Upper lobe of right lung (tissue), 1 donor: ENCODE measurements at regions not wholly inside any gene's neighbourhood (a gene's known extent, or its start where the extent isn't known, plus 50 kb on each side); places are given as distances from the start of the nearest gene placed in this dataset.

ENCODE experiments used
- ATAC-seq: fragments of 200-7000 bp; cut with Tn5 transposase; one replicate; pipeline ENCODE4 v1.9.1; 2020; ENCODE audit warnings: mild to moderate bottlenecking, moderate library complexity
- DNase-seq: peaks from one replicate; pipeline ENCODE4 v3.0.0-alpha.2; 2020
- H3K27ac ChIP-seq: fragments of 200-600 bp; one replicate; pipeline ENCODE4 v1.8.0; 2022
- H3K27me3 ChIP-seq: fragments of 200-600 bp; one replicate; pipeline ENCODE4 v1.8.0; 2022; ENCODE audit warnings: mild to moderate bottlenecking
- H3K36me3 ChIP-seq: fragments of 200-600 bp; one replicate; pipeline ENCODE4 v1.8.0; 2022
- H3K4me1 ChIP-seq: fragments of 200-600 bp; one replicate; pipeline ENCODE4 v1.8.0; 2022
- H3K4me3 ChIP-seq: fragments of 200-600 bp; one replicate; pipeline ENCODE4 v1.8.0; 2022; ENCODE audit warnings: mild to moderate bottlenecking
- H3K9me3 ChIP-seq: fragments of 200-600 bp; one replicate; pipeline ENCODE4 v1.8.0; 2022
- intact Hi-C: fragments of 100-400 bp; cut with DNase I; formaldehyde crosslinking; loops from one replicate; pipeline ENCODE4 v1.11.0; 2022
- TF ChIP-seq, protein P1 (sequence below): fragments of 200-600 bp; IDR thresholded peaks from one replicate; pipeline ENCODE4 v1.8.0; 2022; ENCODE audit warnings: antibody characterized with exemption
- donor health status: DM: no; HTN: yes; CAD: no; lungs with severe emphysema.

DNA sequence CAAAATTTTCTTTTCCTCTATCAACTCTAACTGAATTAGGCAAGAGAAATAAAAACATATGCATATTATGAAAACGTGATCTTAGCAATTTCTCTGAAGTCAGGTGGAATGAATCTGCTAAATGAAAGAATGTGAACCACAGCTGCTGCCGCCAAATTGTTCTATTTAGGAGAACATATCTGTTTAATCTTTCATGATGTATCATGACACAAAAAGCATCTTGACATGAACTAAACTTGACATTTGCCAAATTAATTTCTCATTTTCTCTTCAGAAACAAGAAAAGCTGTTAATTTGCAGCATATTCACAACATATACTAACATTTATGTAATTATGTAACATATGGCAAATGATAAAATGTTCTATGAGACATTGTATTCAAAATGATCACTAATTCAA is 1237.9 kb downstream of the TECRL start:
- intact Hi-C loops: no loop called here
- Histone ChIP-seq H3K9me3 (no peaks in the 10 kb centered on the region), H3K27ac (no peak overlapping the region), H3K27me3 (no peaks in the 10 kb centered on the region), H3K36me3 (no peaks in the 10 kb centered on the region), H3K4me3 (no peak overlapping the region), H3K4me1 (no peaks in the 10 kb centered on the region)
- DNase-seq (no peak), ATAC-seq (no peak)
- TF ChIP-seq, protein P1, sequence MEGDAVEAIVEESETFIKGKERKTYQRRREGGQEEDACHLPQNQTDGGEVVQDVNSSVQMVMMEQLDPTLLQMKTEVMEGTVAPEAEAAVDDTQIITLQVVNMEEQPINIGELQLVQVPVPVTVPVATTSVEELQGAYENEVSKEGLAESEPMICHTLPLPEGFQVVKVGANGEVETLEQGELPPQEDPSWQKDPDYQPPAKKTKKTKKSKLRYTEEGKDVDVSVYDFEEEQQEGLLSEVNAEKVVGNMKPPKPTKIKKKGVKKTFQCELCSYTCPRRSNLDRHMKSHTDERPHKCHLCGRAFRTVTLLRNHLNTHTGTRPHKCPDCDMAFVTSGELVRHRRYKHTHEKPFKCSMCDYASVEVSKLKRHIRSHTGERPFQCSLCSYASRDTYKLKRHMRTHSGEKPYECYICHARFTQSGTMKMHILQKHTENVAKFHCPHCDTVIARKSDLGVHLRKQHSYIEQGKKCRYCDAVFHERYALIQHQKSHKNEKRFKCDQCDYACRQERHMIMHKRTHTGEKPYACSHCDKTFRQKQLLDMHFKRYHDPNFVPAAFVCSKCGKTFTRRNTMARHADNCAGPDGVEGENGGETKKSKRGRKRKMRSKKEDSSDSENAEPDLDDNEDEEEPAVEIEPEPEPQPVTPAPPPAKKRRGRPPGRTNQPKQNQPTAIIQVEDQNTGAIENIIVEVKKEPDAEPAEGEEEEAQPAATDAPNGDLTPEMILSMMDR: no peak

DNA sequence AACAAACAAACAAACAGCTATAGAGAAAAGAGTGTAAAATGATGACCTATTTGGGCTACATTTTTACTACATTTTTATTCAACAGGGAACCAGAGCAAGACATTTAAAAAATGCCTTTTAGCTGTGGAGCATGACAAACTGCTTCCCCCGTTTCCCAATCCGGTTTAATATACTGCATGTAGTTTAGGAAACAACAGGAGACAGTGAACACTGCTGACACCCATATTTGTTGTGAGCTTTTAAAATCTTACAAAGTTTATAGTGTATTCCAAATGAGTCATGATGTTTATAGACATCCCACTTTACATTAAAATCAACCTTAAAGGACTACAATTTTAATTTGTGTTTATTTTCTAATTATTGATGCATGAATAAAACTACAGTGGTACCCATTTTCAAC is 1238.3 kb downstream of the TECRL start:
- TF ChIP-seq, protein P1: no peak
- intact Hi-C loops: no loop called here
- Histone ChIP-seq H3K36me3 (no peaks in the 10 kb centered on the region), H3K27ac (no peak overlapping the region), H3K4me1 (no peaks in the 10 kb centered on the region), H3K4me3 (no peak overlapping the region), H3K27me3 (no peaks in the 10 kb centered on the region), H3K9me3 (no peaks in the 10 kb centered on the region)
- no peak for DNase-seq
- no peak for ATAC-seq

DNA sequence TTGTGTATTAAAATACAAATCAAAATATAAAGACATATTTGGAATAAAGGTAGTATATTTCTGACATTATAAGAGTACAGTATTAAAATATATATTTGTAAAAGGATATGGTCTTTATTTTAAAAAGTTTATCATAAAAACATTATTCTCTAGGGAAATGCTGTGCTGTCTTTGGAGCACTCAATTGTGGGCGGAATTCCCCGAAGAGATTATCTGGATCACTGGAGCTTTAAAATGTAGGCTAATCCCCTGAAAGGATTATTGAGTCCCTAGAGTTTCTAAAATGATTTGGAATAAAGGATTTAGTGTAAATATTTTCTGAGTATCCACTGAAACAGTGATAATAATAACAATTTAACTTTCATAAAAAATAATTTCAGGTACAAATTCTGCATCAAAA is 1239.4 kb downstream of the TECRL start:
- H3K27me3 ChIP-seq: no peaks in the 10 kb centered on the region
- H3K4me1 ChIP-seq: no peaks in the 10 kb centered on the region
- no peak overlapping the region for H3K27ac ChIP-seq
- TF ChIP-seq, protein P1: no peak
- ATAC-seq (no peak), DNase-seq (no peak)
- H3K9me3 ChIP-seq: no peaks in the 10 kb centered on the region
- H3K4me3 ChIP-seq: no peak overlapping the region
- intact Hi-C loops: no loop called here
- no peaks in the 10 kb centered on the region for H3K36me3 ChIP-seq

DNA sequence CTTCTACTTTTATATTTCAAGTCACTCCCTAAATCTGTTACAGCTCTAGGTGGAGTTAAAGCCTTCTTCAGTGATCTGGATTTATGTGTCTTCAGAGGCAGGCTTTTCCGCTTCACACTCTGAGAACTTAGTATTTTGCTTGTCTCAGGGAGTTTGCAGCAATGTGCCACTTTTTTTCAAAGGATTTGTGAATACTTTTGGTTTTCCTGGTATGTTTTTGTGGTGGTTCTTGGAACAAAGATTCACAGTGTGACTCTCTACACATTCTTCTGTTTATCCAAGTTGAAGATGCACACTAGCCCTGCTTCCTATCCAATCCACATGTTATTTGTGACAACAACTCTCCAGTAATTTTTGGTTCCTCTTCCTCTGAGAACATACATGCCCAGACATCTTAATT is 1253.7 kb downstream of the TECRL start:
- Histone ChIP-seq H3K27ac (no peak overlapping the region), H3K27me3 (no peaks in the 10 kb centered on the region), H3K36me3 (no peaks in the 10 kb centered on the region), H3K4me3 (no peak overlapping the region), H3K4me1 (no peaks in the 10 kb centered on the region), H3K9me3 (no peaks in the 10 kb centered on the region)
- no peak for ATAC-seq
- intact Hi-C loops: no loop called here
- TF ChIP-seq, protein P1: no peak
- no peak for DNase-seq

DNA sequence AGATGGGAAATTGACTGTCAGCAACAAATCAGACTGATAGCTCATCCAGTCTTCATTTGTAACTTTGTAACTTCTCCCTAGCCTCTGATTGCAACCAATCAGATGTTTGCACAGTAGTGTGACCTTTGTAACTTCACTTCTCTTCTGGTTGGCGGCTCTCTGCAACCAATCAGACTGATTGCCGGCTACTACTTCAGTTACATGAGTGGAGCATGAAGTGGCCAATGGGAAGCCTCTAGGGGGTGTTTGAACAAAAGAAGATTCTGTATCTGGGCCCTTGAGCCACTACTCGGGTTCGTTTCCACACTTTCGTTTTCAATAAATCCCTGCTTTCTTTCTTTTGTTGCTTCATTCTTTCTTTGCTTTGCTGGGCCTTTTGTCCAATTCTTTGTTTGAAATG is 1285.8 kb downstream of the TECRL start:
- H3K27ac ChIP-seq: no peak overlapping the region
- no peaks in the 10 kb centered on the region for H3K4me1 ChIP-seq
- no peaks in the 10 kb centered on the region for H3K36me3 ChIP-seq
- DNase-seq: no peak
- intact Hi-C loops: no loop called here
- H3K9me3 ChIP-seq: no peaks in the 10 kb centered on the region
- no peak overlapping the region for H3K4me3 ChIP-seq
- TF ChIP-seq, protein P1: no peak
- ATAC-seq: no peak
- no peaks in the 10 kb centered on the region for H3K27me3 ChIP-seq

DNA sequence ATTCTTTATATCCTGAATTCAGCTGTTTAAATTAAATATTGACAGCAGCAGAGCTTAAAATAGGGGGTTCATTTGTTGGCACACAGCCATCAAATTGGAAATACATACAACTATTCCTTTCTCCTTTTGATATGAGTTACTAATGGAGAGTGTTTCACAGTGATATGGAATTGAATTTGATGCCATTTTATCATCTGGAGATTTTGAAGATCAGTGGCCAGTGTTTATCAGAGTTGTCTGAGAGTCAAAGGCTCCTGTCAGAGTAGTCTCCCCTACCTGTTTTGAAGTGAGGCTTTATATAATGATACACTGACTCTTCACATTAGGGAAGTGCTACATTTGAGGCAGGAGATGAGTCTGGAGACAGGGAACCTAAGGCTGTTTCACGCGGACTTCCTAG is 1286.3 kb downstream of the TECRL start:
- H3K27me3 ChIP-seq: no peaks in the 10 kb centered on the region
- DNase-seq: no peak
- H3K4me1 ChIP-seq: no peaks in the 10 kb centered on the region
- no peaks in the 10 kb centered on the region for H3K36me3 ChIP-seq
- intact Hi-C loops: no loop called here
- no peaks in the 10 kb centered on the region for H3K9me3 ChIP-seq
- H3K27ac ChIP-seq: no peak overlapping the region
- TF ChIP-seq, protein P1: no peak
- no peak overlapping the region for H3K4me3 ChIP-seq
- no peak for ATAC-seq
